ENCODE measurements at regions not wholly inside any gene's neighbourhood (a gene's known extent, or its start where the extent isn't known, plus 50 kb on each side); places are given as distances from the start of the nearest gene placed in this dataset.
"Not testable (repeated sequence)": the region's sequence is repeated elsewhere in the genome, so short reads cannot be mapped to it uniquely, and the experiment has no call there.

- Histone ChIP-seq H3K9me3 (ENCODE audit: control insufficient read depth in 2 of 2, insufficient read depth in 1 of 2, low read depth in 1 of 2, low read length in 1 of 2) (no peaks in the 10 kb centered on the region), H3K27ac (ENCODE audit: low read depth in 1 of 3, low read length in 2 of 3) (no peak overlapping the region), H3K4me3 (ENCODE audit: low read depth in 1 of 3, low read length in 3 of 3) (no peak overlapping the region), H3K36me3 (ENCODE audit: control insufficient read depth in 3 of 3, insufficient read depth in 2 of 3, low read depth in 1 of 3, low read length in 3 of 3) (no peaks in the 10 kb centered on the region), H3K4me1 (ENCODE audit: control insufficient read depth in 3 of 3, insufficient read depth in 2 of 3, low read depth in 1 of 3, low read length in 2 of 3) (no peaks in the 10 kb centered on the region), H3K27me3 (ENCODE audit: control insufficient read depth in 3 of 3, insufficient read depth in 3 of 3, low read length in 3 of 3) (no peaks in the 10 kb centered on the region)
- DNase-seq = no peak
- WGBS, 3 donors = 88 to 93% (median 88%) methylated on average over 5 of the region's 5 CpGs
- no peak for FAIRE-seq
Observed at GRCh38 chr1:220942278-220942677, 63.0 kb downstream of the HLX start.

DNA sequence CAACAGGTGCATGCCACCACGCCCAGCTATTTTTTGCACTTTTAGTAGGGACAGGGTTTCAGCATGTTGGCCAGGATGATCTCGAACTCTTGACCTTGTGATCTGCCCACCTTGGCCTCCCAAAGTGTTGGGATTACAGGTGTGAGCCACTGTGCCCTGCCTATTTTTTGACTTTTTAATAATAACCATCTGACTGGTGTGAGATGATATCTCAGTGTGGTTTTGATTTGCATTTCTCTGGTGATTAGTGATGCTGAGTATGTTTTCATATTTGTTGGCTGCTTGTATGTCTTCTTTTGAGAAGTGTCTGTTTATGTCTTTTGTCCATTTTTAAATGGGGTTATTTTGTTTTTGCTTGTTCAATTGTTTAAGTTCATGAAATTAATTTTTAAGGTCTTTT is 63.7 kb downstream of the HLX start:
- not testable (repeated sequence) for FAIRE-seq; H3K4me3 ChIP-seq (ENCODE audit: low read depth in 1 of 3, low read length in 3 of 3); H3K27me3 ChIP-seq (ENCODE audit: control insufficient read depth in 3 of 3, insufficient read depth in 3 of 3, low read length in 3 of 3); H3K9me3 ChIP-seq (ENCODE audit: control insufficient read depth in 2 of 2, insufficient read depth in 1 of 2, low read depth in 1 of 2, low read length in 1 of 2); H3K4me1 ChIP-seq (ENCODE audit: control insufficient read depth in 3 of 3, insufficient read depth in 2 of 3, low read depth in 1 of 3, low read length in 2 of 3); H3K36me3 ChIP-seq (ENCODE audit: control insufficient read depth in 3 of 3, insufficient read depth in 2 of 3, low read depth in 1 of 3, low read length in 3 of 3); H3K27ac ChIP-seq (ENCODE audit: low read depth in 1 of 3, low read length in 2 of 3); DNase-seq
- WGBS, 3 donors = 87 to 89% (median 89%) methylated on average over 2 of the region's 2 CpGs

DNA sequence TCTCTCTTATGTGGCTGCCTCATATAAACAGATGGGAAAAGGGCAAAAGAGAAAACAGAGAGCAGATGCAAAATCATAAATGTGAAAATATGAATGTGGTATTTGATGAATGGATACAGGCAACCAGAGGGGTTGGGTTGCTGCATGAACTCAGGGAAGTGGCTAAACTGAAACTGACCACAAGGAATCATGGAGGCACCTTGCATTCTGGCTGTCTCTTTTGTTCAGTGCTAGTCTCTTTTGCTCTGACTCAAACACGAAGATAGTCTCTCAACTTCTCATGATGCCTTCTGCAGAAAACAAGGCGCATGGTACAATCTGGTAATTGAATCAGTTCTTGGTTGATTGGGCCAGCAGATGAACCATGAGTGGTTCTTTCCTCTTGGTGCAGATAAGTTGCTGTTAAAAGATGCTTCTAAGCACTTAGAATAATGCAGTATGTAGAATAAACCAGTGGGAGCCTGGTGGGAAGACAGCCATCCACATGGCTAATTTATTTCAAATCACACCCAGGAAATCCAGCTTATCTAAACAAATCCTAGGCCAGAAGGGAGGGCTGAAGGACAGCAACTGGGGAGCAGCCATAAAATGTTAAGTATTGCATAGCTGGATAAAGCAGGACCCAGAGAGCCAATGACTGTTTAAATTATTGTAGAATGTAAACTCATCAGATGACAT is 64.2 kb downstream of the HLX start:
- DNase-seq (peak in 1 of 2 donors; percentile 5), FAIRE-seq (no peak)
- Histone ChIP-seq H3K4me1 (ENCODE audit: control insufficient read depth in 3 of 3, insufficient read depth in 2 of 3, low read depth in 1 of 3, low read length in 2 of 3) (no peaks in the 10 kb centered on the region), H3K27me3 (ENCODE audit: control insufficient read depth in 3 of 3, insufficient read depth in 3 of 3, low read length in 3 of 3) (no peaks in the 10 kb centered on the region), H3K36me3 (ENCODE audit: control insufficient read depth in 3 of 3, insufficient read depth in 2 of 3, low read depth in 1 of 3, low read length in 3 of 3) (no peaks in the 10 kb centered on the region), H3K4me3 (ENCODE audit: low read depth in 1 of 3, low read length in 3 of 3) (no peak overlapping the region), H3K9me3 (ENCODE audit: control insufficient read depth in 2 of 2, insufficient read depth in 1 of 2, low read depth in 1 of 2, low read length in 1 of 2) (no peaks in the 10 kb centered on the region), H3K27ac (ENCODE audit: low read depth in 1 of 3, low read length in 2 of 3) (no peak overlapping the region)
- 34 to 49% (median 46%) methylated on average over 2 of the region's 2 CpGs for WGBS, 3 donors

DNA sequence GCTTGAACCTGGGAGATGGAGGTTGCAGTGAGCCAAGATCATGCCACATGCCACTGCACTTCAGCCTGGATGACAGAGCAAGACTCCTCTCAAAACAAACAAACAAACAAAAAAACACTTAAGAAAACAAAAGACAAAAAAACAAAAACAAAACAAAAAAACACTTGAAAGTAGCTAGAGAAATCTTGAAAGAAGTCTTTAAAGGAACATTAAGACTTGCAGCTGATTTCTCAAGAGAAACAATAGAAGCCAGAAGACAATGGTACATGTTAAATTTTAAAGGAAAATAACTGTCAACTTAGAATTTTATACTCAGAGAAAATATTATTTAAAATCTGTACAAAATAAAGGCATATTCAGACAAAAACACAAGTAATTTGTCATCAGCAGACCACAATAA is 71.3 kb downstream of the HLX start:
- no peaks in the 10 kb centered on the region for H3K36me3 ChIP-seq (ENCODE audit: control insufficient read depth in 3 of 3, insufficient read depth in 2 of 3, low read depth in 1 of 3, low read length in 3 of 3)
- H3K4me3 ChIP-seq (ENCODE audit: low read depth in 1 of 3, low read length in 3 of 3) = no peak overlapping the region
- peaks cover 0 to 6% of the 10 kb centered on the region in 2 donors for H3K9me3 ChIP-seq (ENCODE audit: control insufficient read depth in 2 of 2, insufficient read depth in 1 of 2, low read depth in 1 of 2, low read length in 1 of 2)
- no peak for DNase-seq
- H3K27ac ChIP-seq (ENCODE audit: low read depth in 1 of 3, low read length in 2 of 3) = no peak overlapping the region
- no peaks in the 10 kb centered on the region for H3K4me1 ChIP-seq (ENCODE audit: control insufficient read depth in 3 of 3, insufficient read depth in 2 of 3, low read depth in 1 of 3, low read length in 2 of 3)
- no peak for FAIRE-seq
- no peaks in the 10 kb centered on the region for H3K27me3 ChIP-seq (ENCODE audit: control insufficient read depth in 3 of 3, insufficient read depth in 3 of 3, low read length in 3 of 3)

DNA sequence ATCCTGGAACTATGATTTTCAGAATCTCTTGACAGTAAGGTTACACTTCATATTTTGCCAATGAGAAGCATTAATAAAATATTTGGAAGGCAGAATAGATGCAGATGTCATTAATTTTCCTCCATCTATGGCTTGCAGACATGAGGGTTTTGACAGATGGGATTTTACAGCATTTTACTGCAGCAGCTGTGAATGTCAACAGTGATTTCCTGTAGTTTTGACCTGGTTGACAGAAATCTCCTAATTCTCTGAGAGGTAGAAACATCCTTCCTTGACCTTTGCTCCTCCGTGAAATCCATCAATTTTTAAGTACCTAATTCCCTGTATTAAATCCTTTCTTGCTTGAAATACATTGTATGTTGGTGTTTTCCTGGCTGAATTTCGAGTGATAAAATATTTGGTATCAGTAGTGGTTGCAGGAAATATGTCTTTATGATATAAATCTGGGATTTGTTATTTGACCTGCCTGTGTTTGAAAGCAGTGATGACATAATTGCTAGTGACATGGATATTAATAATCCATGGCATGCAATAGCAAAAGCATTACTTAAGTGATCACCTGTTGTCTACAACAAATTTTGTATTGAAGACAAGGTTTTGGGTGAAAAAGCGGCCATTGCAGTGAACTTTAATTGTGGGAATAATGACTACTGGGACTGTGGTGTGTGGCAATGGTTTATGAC is 73.9 kb downstream of the HLX start:
- 24 to 33% (median 25%) methylated on average over 3 of the region's 3 CpGs for WGBS, 3 donors
- Histone ChIP-seq H3K4me3 (ENCODE audit: low read depth in 1 of 3, low read length in 3 of 3) (no peak overlapping the region), H3K9me3 (ENCODE audit: control insufficient read depth in 2 of 2, insufficient read depth in 1 of 2, low read depth in 1 of 2, low read length in 1 of 2) (peaks cover 0 to 6% of the 10 kb centered on the region in 2 donors), H3K27me3 (ENCODE audit: control insufficient read depth in 3 of 3, insufficient read depth in 3 of 3, low read length in 3 of 3) (no peaks in the 10 kb centered on the region), H3K36me3 (ENCODE audit: control insufficient read depth in 3 of 3, insufficient read depth in 2 of 3, low read depth in 1 of 3, low read length in 3 of 3) (no peaks in the 10 kb centered on the region), H3K27ac (ENCODE audit: low read depth in 1 of 3, low read length in 2 of 3) (no peak overlapping the region), H3K4me1 (ENCODE audit: control insufficient read depth in 3 of 3, insufficient read depth in 2 of 3, low read depth in 1 of 3, low read length in 2 of 3) (no peaks in the 10 kb centered on the region)
- DNase-seq (no peak), FAIRE-seq (no peak)

- WGBS, 3 donors = 72 to 81% (median 75%) methylated on average over 5 of the region's 5 CpGs
- no peak for FAIRE-seq
Observed at GRCh38 chr1:220954321-220955075, 75.3 kb downstream of the HLX start.

GRCh38 chr1:220955116-220955515 is 75.9 kb downstream of the HLX start:
- FAIRE-seq (no peak), DNase-seq (no peak)
- Histone ChIP-seq H3K4me1 (ENCODE audit: control insufficient read depth in 3 of 3, insufficient read depth in 2 of 3, low read depth in 1 of 3, low read length in 2 of 3) (no peaks in the 10 kb centered on the region), H3K27ac (ENCODE audit: low read depth in 1 of 3, low read length in 2 of 3) (no peak overlapping the region), H3K27me3 (ENCODE audit: control insufficient read depth in 3 of 3, insufficient read depth in 3 of 3, low read length in 3 of 3) (no peaks in the 10 kb centered on the region), H3K9me3 (ENCODE audit: control insufficient read depth in 2 of 2, insufficient read depth in 1 of 2, low read depth in 1 of 2, low read length in 1 of 2) (peaks cover 0 to 4% of the 10 kb centered on the region in 2 donors), H3K36me3 (ENCODE audit: control insufficient read depth in 3 of 3, insufficient read depth in 2 of 3, low read depth in 1 of 3, low read length in 3 of 3) (no peaks in the 10 kb centered on the region), H3K4me3 (ENCODE audit: low read depth in 1 of 3, low read length in 3 of 3) (no peak overlapping the region)
- WGBS, 3 donors = 66 to 85% (median 71%) methylated on average over 4 of the region's 4 CpGs

More at GRCh38 chr1:220954321-220955075, 75.3 kb downstream of the HLX start:
- H3K4me3 ChIP-seq (ENCODE audit: low read depth in 1 of 3, low read length in 3 of 3) = no peak overlapping the region
- peaks cover 0 to 6% of the 10 kb centered on the region in 2 donors for H3K9me3 ChIP-seq (ENCODE audit: control insufficient read depth in 2 of 2, insufficient read depth in 1 of 2, low read depth in 1 of 2, low read length in 1 of 2)
- DNase-seq = no peak
- H3K4me1 ChIP-seq (ENCODE audit: control insufficient read depth in 3 of 3, insufficient read depth in 2 of 3, low read depth in 1 of 3, low read length in 2 of 3) = no peaks in the 10 kb centered on the region
- H3K27me3 ChIP-seq (ENCODE audit: control insufficient read depth in 3 of 3, insufficient read depth in 3 of 3, low read length in 3 of 3) = no peaks in the 10 kb centered on the region
- H3K36me3 ChIP-seq (ENCODE audit: control insufficient read depth in 3 of 3, insufficient read depth in 2 of 3, low read depth in 1 of 3, low read length in 3 of 3) = no peaks in the 10 kb centered on the region
- no peak overlapping the region for H3K27ac ChIP-seq (ENCODE audit: low read depth in 1 of 3, low read length in 2 of 3)

DNA sequence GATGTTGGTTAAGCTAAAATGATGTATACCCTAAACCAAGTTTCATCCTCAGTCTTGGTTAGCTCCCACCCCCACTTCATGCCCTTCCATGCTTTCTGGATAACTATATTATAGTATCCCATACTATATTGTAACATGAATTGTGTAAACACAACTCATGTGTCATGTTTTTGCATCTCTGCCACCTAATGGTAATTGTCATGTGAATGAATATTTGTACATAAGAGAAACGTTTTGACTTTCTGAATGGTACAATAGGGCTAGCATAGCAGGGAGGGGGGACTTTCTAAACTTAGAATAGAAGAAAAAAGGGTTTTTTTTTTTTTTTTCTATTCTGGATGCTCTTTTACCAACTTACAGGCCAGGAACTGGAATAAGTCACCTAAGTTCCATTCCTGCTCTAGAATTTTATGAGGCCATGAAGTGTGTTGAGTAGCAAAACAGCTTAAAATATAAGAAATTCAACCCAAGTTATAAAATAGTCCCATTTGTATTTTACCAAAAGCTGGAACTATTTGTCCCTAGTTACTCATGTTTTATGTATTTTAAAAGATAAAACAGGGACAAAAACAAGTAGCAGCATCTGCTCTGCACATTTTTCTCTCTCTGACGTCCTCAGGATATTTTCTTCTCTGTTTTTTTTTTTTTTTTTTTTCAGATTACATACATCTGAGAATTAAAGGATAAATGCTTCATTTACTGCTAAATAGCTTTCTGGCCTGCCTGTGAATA is 77.4 kb downstream of the HLX start:
- 39 to 58% (median 56%) methylated on average over 2 of the region's 2 CpGs for WGBS, 3 donors
- no peaks in the 10 kb centered on the region for H3K36me3 ChIP-seq (ENCODE audit: control insufficient read depth in 3 of 3, insufficient read depth in 2 of 3, low read depth in 1 of 3, low read length in 3 of 3)
- no peaks in the 10 kb centered on the region for H3K27me3 ChIP-seq (ENCODE audit: control insufficient read depth in 3 of 3, insufficient read depth in 3 of 3, low read length in 3 of 3)
- H3K4me1 ChIP-seq (ENCODE audit: control insufficient read depth in 3 of 3, insufficient read depth in 2 of 3, low read depth in 1 of 3, low read length in 2 of 3) = no peaks in the 10 kb centered on the region
- no peaks in the 10 kb centered on the region for H3K9me3 ChIP-seq (ENCODE audit: control insufficient read depth in 2 of 2, insufficient read depth in 1 of 2, low read depth in 1 of 2, low read length in 1 of 2)
- H3K4me3 ChIP-seq (ENCODE audit: low read depth in 1 of 3, low read length in 3 of 3) = no peak overlapping the region
- FAIRE-seq (no peak), DNase-seq (no peak)
- no peak overlapping the region for H3K27ac ChIP-seq (ENCODE audit: low read depth in 1 of 3, low read length in 2 of 3)
